Nephron (organoid): ENCODE measurements at regions not wholly inside any gene's neighbourhood (a gene's known extent, or its start where the extent isn't known, plus 50 kb on each side); places are given as distances from the start of the nearest gene placed in this dataset.

Source experiments
- H3K27ac Mint-ChIP-seq, 3 experiments: 2 replicates each; pipeline ENCODE4 v1.8.0; 2020; ENCODE audit warnings: mixed read lengths in 3 of 3, mild to moderate bottlenecking in 2 of 3, moderate library complexity in 1 of 3
- H3K27me3 Mint-ChIP-seq: 2 replicates; pipeline ENCODE4 v1.8.0; 2021; ENCODE audit warnings: low read depth, mild to moderate bottlenecking, moderate library complexity, mixed read lengths
- H3K36me3 Mint-ChIP-seq: 2 replicates; pipeline ENCODE4 v1.8.0; 2020; ENCODE audit warnings: low read depth, mixed read lengths
- H3K4me1 Mint-ChIP-seq: 2 replicates; pipeline ENCODE4 v1.8.0; 2020; ENCODE audit warnings: mixed read lengths
- H3K4me3 Mint-ChIP-seq, 3 experiments: 2 replicates each; pipeline ENCODE4 v1.8.0; 2020; ENCODE audit warnings: mild to moderate bottlenecking in 3 of 3, mixed read lengths in 3 of 3, moderate library complexity in 2 of 3
- H3K9me3 Mint-ChIP-seq: 2 replicates; pipeline ENCODE4 v1.8.0; 2020; ENCODE audit warnings: mixed read lengths
- TF ChIP-seq, protein P1 (sequence below), 3 experiments: fragments of 200-600 bp; sonication (generic); IDR thresholded peaks; one replicate each; pipeline ENCODE4 v1.5.0; 2021; ENCODE audit warnings: antibody characterized with exemption in 3 of 3; ENCODE audit not compliant: unreplicated experiment in 3 of 3

DNA sequence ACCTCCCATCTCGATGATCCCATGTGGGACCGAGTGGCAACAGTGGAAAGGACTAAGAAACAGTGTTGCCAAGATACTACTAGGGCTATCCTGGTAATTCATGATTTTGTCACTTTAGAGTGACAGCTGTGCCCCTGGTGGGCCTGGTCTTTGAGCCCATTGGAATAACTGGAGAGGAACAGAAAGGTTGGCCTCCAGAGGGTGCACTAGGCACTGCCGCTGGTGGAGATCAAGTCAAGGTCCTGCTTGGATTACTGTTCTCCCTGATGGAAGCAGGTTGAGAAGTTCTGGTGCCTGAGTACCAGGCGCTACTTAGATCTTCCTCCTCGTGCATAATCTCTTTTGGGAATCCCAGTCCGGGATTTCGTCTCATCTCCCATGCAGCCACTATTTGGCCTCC, 129.6 kb downstream of the SEC61B start:
- Mint-ChIP-seq H3K4me3 (no peak overlapping the region), H3K9me3 (no peaks in the 10 kb centered on the region), H3K4me1 (peaks cover 16% of the 10 kb centered on the region), H3K27me3 (peaks cover 5% of the 10 kb centered on the region), H3K36me3 (no peaks in the 10 kb centered on the region), H3K27ac (no peak overlapping the region)
- TF ChIP-seq, protein P1, sequence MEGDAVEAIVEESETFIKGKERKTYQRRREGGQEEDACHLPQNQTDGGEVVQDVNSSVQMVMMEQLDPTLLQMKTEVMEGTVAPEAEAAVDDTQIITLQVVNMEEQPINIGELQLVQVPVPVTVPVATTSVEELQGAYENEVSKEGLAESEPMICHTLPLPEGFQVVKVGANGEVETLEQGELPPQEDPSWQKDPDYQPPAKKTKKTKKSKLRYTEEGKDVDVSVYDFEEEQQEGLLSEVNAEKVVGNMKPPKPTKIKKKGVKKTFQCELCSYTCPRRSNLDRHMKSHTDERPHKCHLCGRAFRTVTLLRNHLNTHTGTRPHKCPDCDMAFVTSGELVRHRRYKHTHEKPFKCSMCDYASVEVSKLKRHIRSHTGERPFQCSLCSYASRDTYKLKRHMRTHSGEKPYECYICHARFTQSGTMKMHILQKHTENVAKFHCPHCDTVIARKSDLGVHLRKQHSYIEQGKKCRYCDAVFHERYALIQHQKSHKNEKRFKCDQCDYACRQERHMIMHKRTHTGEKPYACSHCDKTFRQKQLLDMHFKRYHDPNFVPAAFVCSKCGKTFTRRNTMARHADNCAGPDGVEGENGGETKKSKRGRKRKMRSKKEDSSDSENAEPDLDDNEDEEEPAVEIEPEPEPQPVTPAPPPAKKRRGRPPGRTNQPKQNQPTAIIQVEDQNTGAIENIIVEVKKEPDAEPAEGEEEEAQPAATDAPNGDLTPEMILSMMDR (IDR thresholded peaks at IDR 0.05; ENCODE audit: unreplicated experiment in 3 of 3), result no peak

DNA sequence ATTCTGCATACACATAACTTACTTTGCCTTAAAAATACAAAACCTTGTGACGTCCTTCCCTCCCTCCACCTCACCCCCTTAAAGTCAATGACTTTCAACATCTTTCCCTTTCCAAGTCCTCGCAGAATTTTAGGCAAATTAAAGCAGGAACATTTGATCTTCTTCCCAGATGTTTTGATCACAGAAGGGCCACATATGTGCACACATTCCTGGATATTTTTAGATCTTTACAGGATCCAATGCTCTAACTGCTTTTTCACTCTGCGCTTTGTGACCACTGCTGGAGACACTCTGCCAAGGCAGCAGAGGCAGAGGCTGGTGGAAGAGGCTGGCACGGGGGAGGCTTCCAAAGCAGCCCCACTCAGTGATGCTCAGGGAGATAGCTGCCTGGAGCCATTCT, 130.7 kb downstream of the SEC61B start:
- Mint-ChIP-seq H3K36me3 (no peaks in the 10 kb centered on the region), H3K27me3 (peaks cover 5% of the 10 kb centered on the region), H3K4me3 (no peak overlapping the region), H3K27ac (peak overlapping the region in 1 of 3 experiments; percentile 10), H3K4me1 (peaks cover 16% of the 10 kb centered on the region), H3K9me3 (no peaks in the 10 kb centered on the region)
- TF ChIP-seq, protein P1 (IDR thresholded peaks at IDR 0.05; ENCODE audit: unreplicated experiment in 3 of 3), result no peak

DNA sequence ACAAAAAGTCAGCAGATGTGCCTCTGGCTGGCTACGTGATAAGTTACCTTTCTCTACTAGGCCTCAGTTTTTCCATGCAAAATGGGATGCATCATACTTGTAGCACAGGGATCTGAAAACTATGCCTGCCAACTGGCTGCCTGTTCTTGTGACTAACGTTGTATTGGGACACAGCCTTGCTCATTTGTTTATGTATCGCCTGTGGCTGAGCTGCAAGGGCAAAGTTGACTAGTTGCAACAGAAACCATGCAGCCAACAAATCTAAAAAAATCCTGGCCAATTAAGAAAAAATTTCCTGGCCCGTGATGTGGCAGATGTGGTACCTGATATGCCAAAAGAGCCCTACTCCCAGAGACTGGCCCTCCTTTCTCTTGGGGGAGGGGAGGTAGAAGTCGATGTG, 131.3 kb downstream of the SEC61B start:
- Mint-ChIP-seq H3K27me3 (peaks cover 6% of the 10 kb centered on the region), H3K4me1 (peaks cover 16% of the 10 kb centered on the region), H3K36me3 (no peaks in the 10 kb centered on the region), H3K4me3 (no peak overlapping the region), H3K9me3 (no peaks in the 10 kb centered on the region), H3K27ac (no peak overlapping the region)
- TF ChIP-seq, protein P1 (IDR thresholded peaks at IDR 0.05; ENCODE audit: unreplicated experiment in 3 of 3), result no peak

DNA sequence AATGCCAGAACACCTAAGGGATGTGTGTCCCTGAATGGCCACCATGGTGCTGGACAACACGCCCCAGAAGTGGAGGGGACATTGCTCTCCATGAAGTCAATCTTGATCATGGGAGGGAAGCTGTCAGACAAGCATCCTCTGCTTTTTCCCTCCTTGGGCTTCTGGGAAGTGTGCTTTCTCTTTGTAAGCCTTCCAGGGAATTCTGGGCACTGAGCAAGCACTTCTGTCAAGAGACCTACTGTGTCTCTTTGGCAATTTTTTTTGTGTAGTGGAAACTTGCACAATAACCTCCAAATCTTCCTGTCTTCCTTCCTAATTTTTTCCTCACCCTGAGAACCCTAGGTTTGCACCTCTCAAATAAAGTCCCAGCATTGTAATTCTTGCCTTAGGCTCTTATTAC, 132.0 kb downstream of the SEC61B start:
- H3K4me3 Mint-ChIP-seq, result no peak overlapping the region
- no peak overlapping the region for H3K27ac Mint-ChIP-seq
- TF ChIP-seq, protein P1 (IDR thresholded peaks at IDR 0.05; ENCODE audit: unreplicated experiment in 3 of 3), result no peak
- H3K27me3 Mint-ChIP-seq, result peaks cover 13% of the 10 kb centered on the region
- H3K36me3 Mint-ChIP-seq, result no peaks in the 10 kb centered on the region
- no peaks in the 10 kb centered on the region for H3K9me3 Mint-ChIP-seq
- peaks cover 16% of the 10 kb centered on the region for H3K4me1 Mint-ChIP-seq

- Mint-ChIP-seq H3K36me3 (no peaks in the 10 kb centered on the region), H3K4me1 (peaks cover 16% of the 10 kb centered on the region), H3K27me3 (peaks cover 36% of the 10 kb centered on the region), H3K4me3 (no peak overlapping the region), H3K9me3 (no peaks in the 10 kb centered on the region), H3K27ac (no peak overlapping the region)
- TF ChIP-seq, protein P1 (IDR thresholded peaks at IDR 0.05; ENCODE audit: unreplicated experiment in 3 of 3), result no peak
Measured at GRCh38 chr9:99356512-99356971, 134.5 kb downstream of the SEC61B start.

DNA sequence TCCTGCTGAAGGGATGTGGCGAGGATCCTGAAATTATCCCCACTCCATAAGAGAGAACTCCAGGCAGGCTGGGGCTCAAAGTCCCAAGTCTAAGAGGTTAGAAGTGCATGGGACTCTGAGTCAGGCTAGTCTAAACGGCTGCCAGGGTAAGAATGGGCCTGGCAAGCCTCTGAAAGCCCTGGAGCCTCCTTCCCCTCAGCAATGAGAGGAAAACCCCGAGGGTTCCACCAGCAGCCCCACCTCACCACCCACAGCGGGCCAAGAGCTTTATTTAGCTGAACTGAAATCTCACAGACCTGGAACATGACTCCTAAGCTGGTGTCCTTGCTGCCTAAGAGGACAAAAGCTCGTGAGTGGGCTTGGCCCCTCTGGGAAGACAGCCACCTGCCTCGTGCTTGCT, 135.5 kb downstream of the SEC61B start:
- TF ChIP-seq, protein P1 (IDR thresholded peaks at IDR 0.05; ENCODE audit: unreplicated experiment in 3 of 3), result no peak
- Mint-ChIP-seq H3K4me3 (no peak overlapping the region), H3K27ac (no peak overlapping the region), H3K9me3 (no peaks in the 10 kb centered on the region), H3K36me3 (no peaks in the 10 kb centered on the region), H3K27me3 (peaks cover 46% of the 10 kb centered on the region), H3K4me1 (peaks cover 18% of the 10 kb centered on the region)
